GM12892 (cell line): ENCODE measurements at regions not wholly inside any gene's neighbourhood (a gene's known extent, or its start where the extent isn't known, plus 50 kb on each side); places are given as distances from the start of the nearest gene placed in this dataset.

ENCODE experiments used
- POLR2A ChIP-seq: IDR thresholded peaks from 2 replicates; pipeline ENCODE4 v1.6.1; 2011; ENCODE audit warnings: low read depth, low read length, control low read depth
- POLR2AphosphoS5 ChIP-seq: IDR thresholded peaks from 2 replicates; pipeline ENCODE4 v1.6.1; 2011; ENCODE audit warnings: low read depth, low read length, control low read depth

DNA sequence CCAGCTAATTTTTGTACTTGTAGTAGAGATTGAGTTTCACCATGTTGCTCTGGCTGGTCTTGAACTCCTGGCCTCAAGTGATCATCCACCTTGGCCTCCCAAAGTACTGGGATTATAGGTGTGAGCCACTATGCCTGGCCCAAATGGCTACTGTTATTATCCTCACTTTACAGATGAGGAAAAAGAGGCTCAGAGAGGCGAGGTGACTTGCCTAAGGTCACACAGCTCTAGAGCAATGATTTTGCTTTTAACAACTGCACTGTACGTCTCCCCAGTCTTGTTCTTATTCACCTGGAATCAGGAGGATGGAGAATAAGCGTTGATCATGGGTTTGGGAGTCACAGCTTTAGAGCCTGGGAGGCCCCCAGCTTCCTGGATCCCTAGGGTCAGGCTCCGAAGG, 69.8 kb upstream of the NCOR2 start:
- no peak for TF ChIP-seq POLR2A
- no peak for TF ChIP-seq POLR2AphosphoS5
